ENCODE measurements at regions not wholly inside any gene's neighbourhood (a gene's known extent, or its start where the extent isn't known, plus 50 kb on each side); places are given as distances from the start of the nearest gene placed in this dataset.

GRCh38 chr6:170186941-170187668 is 103.8 kb downstream of the DLL1 start:
- no peaks in the 10 kb centered on the region for H3K36me3 ChIP-seq (ENCODE audit: control insufficient read depth, insufficient read depth, low read length)
- no peaks in the 10 kb centered on the region for H3K27me3 ChIP-seq (ENCODE audit: control insufficient read depth, insufficient read depth, low read length)
- H3K9ac ChIP-seq (ENCODE audit: low read length) = no peak overlapping the region
- H3K4me3 ChIP-seq (ENCODE audit: low read length) = no peak overlapping the region
- H3K27ac ChIP-seq (ENCODE audit: low read depth, low read length) = no peak overlapping the region
- no peaks in the 10 kb centered on the region for H3K4me1 ChIP-seq (ENCODE audit: control insufficient read depth, insufficient read depth, low read length)

DNA sequence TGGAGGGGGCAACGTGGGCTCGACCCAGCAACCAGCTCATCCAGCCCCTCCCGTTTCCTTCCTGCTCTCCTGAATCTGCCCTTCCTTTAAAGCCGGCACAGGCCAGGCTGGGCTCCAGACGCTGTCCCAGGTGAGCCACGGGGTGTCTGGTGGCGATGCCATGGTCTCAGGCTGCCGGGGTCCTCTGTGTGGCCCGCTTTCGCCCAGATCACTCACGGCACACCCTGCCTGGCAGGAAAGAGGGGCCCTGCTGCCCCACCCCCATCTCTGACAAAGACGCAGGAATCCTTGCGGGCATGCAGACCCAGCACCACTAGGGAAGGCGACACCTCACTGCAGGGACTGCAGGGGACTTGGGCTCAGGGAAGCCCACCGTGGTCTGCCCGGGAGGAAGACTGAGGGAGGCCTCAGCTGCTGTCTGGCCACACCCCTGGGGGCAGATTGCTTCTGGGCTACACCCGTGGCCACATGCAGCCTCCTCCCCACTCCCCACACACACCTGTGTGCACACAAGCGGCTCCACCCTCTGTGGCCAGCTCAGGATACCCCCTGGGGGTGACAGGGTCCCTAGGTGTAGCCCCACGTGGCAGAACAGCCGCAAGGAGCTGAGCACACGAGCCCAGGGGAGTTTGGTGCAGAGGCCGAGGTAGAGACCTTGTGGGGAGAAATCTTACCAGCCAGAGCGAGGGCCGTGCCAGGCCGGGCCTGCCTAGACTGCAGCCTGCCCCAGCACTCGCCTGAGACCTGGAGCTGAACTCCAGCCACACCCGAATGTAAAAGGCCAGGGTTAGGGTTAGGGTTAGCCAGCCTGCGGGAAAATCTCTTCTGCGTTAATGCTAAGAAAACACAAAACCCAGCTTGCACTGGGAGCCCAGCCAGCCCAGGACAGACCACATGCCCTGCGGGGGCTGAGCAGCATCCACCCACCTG is 104.6 kb downstream of the DLL1 start:
- no peaks in the 10 kb centered on the region for H3K4me1 ChIP-seq (ENCODE audit: control insufficient read depth, insufficient read depth, low read length)
- H3K36me3 ChIP-seq (ENCODE audit: control insufficient read depth, insufficient read depth, low read length) = no peaks in the 10 kb centered on the region
- no peak overlapping the region for H3K27ac ChIP-seq (ENCODE audit: low read depth, low read length)
- H3K9ac ChIP-seq (ENCODE audit: low read length) = no peak overlapping the region
- H3K27me3 ChIP-seq (ENCODE audit: control insufficient read depth, insufficient read depth, low read length) = no peaks in the 10 kb centered on the region
- no peak overlapping the region for H3K4me3 ChIP-seq (ENCODE audit: low read length)

- no peak overlapping the region for H3K27ac ChIP-seq (ENCODE audit: low read depth, low read length)
- H3K36me3 ChIP-seq (ENCODE audit: control insufficient read depth, insufficient read depth, low read length) = no peaks in the 10 kb centered on the region
- H3K27me3 ChIP-seq (ENCODE audit: control insufficient read depth, insufficient read depth, low read length) = no peaks in the 10 kb centered on the region
- H3K9ac ChIP-seq (ENCODE audit: low read length) = no peak overlapping the region
- no peaks in the 10 kb centered on the region for H3K4me1 ChIP-seq (ENCODE audit: control insufficient read depth, insufficient read depth, low read length)
- no peak overlapping the region for H3K4me3 ChIP-seq (ENCODE audit: low read length)
Observed at GRCh38 chr6:170185175-170185978, 105.5 kb downstream of the DLL1 start.

DNA sequence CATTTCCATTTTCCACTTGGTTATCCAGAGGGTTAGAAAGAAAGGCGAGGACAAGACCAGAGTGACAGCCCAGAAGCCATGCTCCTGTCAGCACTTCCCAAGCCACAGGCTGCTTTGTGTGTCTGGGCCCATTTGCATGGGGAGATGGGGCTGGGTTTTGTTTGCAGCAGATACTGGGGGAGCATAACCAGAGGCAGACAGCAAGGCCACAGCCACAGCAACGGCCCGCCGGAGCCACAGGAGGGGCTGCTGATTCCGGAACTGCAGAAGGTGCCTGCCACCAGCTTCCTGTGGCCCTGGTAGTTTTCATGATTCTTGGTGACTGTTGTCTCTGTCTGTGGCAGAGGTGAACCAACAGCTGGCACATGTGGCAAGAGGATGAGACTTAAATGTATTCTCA is 106.6 kb downstream of the DLL1 start:
- H3K9ac ChIP-seq (ENCODE audit: low read length) = no peak overlapping the region
- H3K4me1 ChIP-seq (ENCODE audit: control insufficient read depth, insufficient read depth, low read length) = no peaks in the 10 kb centered on the region
- no peaks in the 10 kb centered on the region for H3K36me3 ChIP-seq (ENCODE audit: control insufficient read depth, insufficient read depth, low read length)
- H3K27ac ChIP-seq (ENCODE audit: low read depth, low read length) = no peak overlapping the region
- no peak overlapping the region for H3K4me3 ChIP-seq (ENCODE audit: low read length)
- H3K27me3 ChIP-seq (ENCODE audit: control insufficient read depth, insufficient read depth, low read length) = no peaks in the 10 kb centered on the region

- Histone ChIP-seq H3K36me3 (ENCODE audit: control insufficient read depth, insufficient read depth, low read length) (no peaks in the 10 kb centered on the region), H3K4me1 (ENCODE audit: control insufficient read depth, insufficient read depth, low read length) (no peaks in the 10 kb centered on the region), H3K9ac (ENCODE audit: low read length) (no peak overlapping the region), H3K27me3 (ENCODE audit: control insufficient read depth, insufficient read depth, low read length) (no peaks in the 10 kb centered on the region), H3K27ac (ENCODE audit: low read depth, low read length) (no peak overlapping the region), H3K4me3 (ENCODE audit: low read length) (no peak overlapping the region)
Observed at GRCh38 chr6:170183521-170183920, 107.4 kb downstream of the DLL1 start.

GRCh38 chr6:170182781-170183120 is 108.1 kb downstream of the DLL1 start:
- Histone ChIP-seq H3K4me1 (ENCODE audit: control insufficient read depth, insufficient read depth, low read length) (no peaks in the 10 kb centered on the region), H3K4me3 (ENCODE audit: low read length) (no peak overlapping the region), H3K27me3 (ENCODE audit: control insufficient read depth, insufficient read depth, low read length) (no peaks in the 10 kb centered on the region), H3K9ac (ENCODE audit: low read length) (no peak overlapping the region), H3K36me3 (ENCODE audit: control insufficient read depth, insufficient read depth, low read length) (no peaks in the 10 kb centered on the region), H3K27ac (ENCODE audit: low read depth, low read length) (no peak overlapping the region)

- Histone ChIP-seq H3K27me3 (ENCODE audit: control insufficient read depth, insufficient read depth, low read length) (no peaks in the 10 kb centered on the region), H3K36me3 (ENCODE audit: control insufficient read depth, insufficient read depth, low read length) (no peaks in the 10 kb centered on the region), H3K4me1 (ENCODE audit: control insufficient read depth, insufficient read depth, low read length) (no peaks in the 10 kb centered on the region), H3K4me3 (ENCODE audit: low read length) (no peak overlapping the region), H3K9ac (ENCODE audit: low read length) (no peak overlapping the region), H3K27ac (ENCODE audit: low read depth, low read length) (no peak overlapping the region)
Observed at GRCh38 chr6:170182093-170182780, 108.6 kb downstream of the DLL1 start.

DNA sequence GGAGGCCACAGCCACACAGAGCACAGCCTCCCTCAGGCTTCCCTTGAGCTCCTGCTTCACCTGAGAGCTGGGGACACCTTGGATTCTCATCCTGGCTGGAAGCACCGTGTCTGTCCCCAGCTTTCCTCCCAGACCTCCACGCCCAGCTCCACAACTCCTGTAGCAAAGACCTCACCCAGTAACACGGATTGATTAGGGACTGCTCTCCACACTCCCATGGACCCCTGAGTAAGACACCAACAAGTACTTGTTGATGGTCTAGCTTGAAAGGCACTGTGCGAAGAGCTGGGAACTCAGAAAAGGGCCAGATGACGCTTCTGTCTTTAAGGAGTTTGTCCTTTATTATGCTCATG is 109.6 kb downstream of the DLL1 start:
- H3K36me3 ChIP-seq (ENCODE audit: control insufficient read depth, insufficient read depth, low read length) = no peaks in the 10 kb centered on the region
- no peak overlapping the region for H3K9ac ChIP-seq (ENCODE audit: low read length)
- no peak overlapping the region for H3K27ac ChIP-seq (ENCODE audit: low read depth, low read length)
- no peaks in the 10 kb centered on the region for H3K27me3 ChIP-seq (ENCODE audit: control insufficient read depth, insufficient read depth, low read length)
- H3K4me1 ChIP-seq (ENCODE audit: control insufficient read depth, insufficient read depth, low read length) = no peaks in the 10 kb centered on the region
- no peak overlapping the region for H3K4me3 ChIP-seq (ENCODE audit: low read length)

DNA sequence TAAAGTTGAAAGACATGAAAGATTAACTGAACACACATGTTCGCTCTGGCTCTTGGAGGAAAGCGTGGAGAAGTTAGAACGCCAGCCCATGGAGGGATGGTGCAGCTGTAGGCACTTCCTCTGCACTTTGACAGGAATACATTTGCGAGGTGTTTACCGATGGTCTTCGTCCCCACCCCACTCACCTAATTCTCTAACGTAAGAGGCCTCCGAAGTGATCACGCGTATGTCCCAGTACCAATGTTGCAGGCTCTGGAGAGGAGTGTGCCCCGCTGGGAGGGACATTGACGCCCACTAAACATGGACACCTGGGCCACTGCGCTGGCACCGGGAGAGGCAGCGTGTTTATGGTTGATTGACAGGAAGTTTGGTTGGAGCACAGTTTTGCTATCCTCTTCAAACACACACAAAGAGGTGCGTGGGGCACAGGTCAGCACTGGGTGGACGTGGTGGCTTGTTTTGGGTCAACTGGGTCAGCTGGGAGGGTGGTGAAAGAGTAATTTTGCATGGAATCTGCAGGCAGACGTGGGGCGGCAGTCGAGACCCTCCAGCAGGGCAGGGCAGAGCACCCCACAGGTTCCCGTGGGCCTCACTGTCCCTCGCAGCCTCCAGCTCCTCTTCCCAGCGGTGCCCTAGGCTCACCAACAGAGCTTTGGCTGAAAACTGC is 110.1 kb downstream of the DLL1 start:
- no peak overlapping the region for H3K27ac ChIP-seq (ENCODE audit: low read depth, low read length)

GRCh38 chr6:170179616-170180324 is 111.1 kb downstream of the DLL1 start:
- Histone ChIP-seq H3K27ac (ENCODE audit: low read depth, low read length) (no peak overlapping the region), H3K4me1 (ENCODE audit: control insufficient read depth, insufficient read depth, low read length) (no peaks in the 10 kb centered on the region), H3K36me3 (ENCODE audit: control insufficient read depth, insufficient read depth, low read length) (no peaks in the 10 kb centered on the region), H3K9ac (ENCODE audit: low read length) (no peak overlapping the region), H3K4me3 (ENCODE audit: low read length) (no peak overlapping the region), H3K27me3 (ENCODE audit: control insufficient read depth, insufficient read depth, low read length) (no peaks in the 10 kb centered on the region)

More for the DNA sequence above, 110.1 kb downstream of the DLL1 start:
- no peak overlapping the region for H3K9ac ChIP-seq (ENCODE audit: low read length)
- H3K4me1 ChIP-seq (ENCODE audit: control insufficient read depth, insufficient read depth, low read length) = no peaks in the 10 kb centered on the region
- H3K27me3 ChIP-seq (ENCODE audit: control insufficient read depth, insufficient read depth, low read length) = no peaks in the 10 kb centered on the region
- no peak overlapping the region for H3K4me3 ChIP-seq (ENCODE audit: low read length)
- H3K36me3 ChIP-seq (ENCODE audit: control insufficient read depth, insufficient read depth, low read length) = no peaks in the 10 kb centered on the region

Data from rectal smooth muscle tissue (tissue), 1 donor.